ENCODE measurements at regions not wholly inside any gene's neighbourhood (a gene's known extent, or its start where the extent isn't known, plus 50 kb on each side); places are given as distances from the start of the nearest gene placed in this dataset.

GRCh38 chr13:111519490-111520170, 199.2 kb downstream of the TEX29 start:
- in situ Hi-C loops (cut with MboI; ENCODE audit: low sequenced_read_pairs in 4 of 4): no loop called here
- DNase-seq: no peak

DNA sequence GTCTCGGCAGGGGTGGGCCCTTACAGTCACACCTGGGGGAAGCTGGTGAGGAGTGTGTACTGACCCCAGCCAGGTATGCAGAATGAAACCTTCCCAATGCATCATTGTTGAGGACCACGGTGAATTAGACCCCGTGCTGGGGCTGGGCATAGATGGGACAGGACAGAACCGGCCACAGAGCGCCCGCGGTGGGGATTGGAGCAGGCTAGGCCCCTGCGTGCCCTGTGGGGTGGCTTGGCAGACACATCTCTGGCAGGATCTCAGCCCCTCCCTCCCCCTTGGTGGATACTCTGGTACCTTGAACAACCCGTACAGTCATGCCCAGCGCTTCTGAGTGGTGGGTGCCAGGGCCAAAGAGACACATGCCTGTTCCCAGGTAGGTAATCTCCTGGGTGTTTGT, 200.6 kb downstream of the TEX29 start:
- no peak for ATAC-seq

More at GRCh38 chr13:111519490-111520170, 199.2 kb downstream of the TEX29 start:
- ATAC-seq: no peak
- Histone ChIP-seq H3K27me3 (peaks cover 8 to 25% (median 11%) of the 10 kb centered on the region in 3 donors), H3K9me3 (no peaks in the 10 kb centered on the region), H3K4me3 (no peak overlapping the region), H3K36me3 (no peaks in the 10 kb centered on the region), H3K4me1 (no peaks in the 10 kb centered on the region), H3K27ac (no peak overlapping the region)
- intact Hi-C loops (cut with DNase I; ENCODE audit: low total_unique reads): no loop called here
- TF ChIP-seq POLR2A (IDR thresholded peaks at IDR 0.05): no peak
- TF ChIP-seq, protein P1, sequence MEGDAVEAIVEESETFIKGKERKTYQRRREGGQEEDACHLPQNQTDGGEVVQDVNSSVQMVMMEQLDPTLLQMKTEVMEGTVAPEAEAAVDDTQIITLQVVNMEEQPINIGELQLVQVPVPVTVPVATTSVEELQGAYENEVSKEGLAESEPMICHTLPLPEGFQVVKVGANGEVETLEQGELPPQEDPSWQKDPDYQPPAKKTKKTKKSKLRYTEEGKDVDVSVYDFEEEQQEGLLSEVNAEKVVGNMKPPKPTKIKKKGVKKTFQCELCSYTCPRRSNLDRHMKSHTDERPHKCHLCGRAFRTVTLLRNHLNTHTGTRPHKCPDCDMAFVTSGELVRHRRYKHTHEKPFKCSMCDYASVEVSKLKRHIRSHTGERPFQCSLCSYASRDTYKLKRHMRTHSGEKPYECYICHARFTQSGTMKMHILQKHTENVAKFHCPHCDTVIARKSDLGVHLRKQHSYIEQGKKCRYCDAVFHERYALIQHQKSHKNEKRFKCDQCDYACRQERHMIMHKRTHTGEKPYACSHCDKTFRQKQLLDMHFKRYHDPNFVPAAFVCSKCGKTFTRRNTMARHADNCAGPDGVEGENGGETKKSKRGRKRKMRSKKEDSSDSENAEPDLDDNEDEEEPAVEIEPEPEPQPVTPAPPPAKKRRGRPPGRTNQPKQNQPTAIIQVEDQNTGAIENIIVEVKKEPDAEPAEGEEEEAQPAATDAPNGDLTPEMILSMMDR (IDR thresholded peaks at IDR 0.05 in 4 of 5, conservative IDR thresholded peaks at IDR 0.05 in 1 of 5): no peak

GRCh38 chr13:111521691-111522229, 201.3 kb downstream of the TEX29 start:
- no peak for ATAC-seq
- Histone ChIP-seq H3K9me3 (no peaks in the 10 kb centered on the region), H3K4me1 (no peaks in the 10 kb centered on the region), H3K27me3 (peaks cover under 1 to 8% (median 5%) of the 10 kb centered on the region in 3 donors), H3K36me3 (no peaks in the 10 kb centered on the region), H3K4me3 (no peak overlapping the region), H3K27ac (no peak overlapping the region)
- in situ Hi-C loops (cut with MboI; ENCODE audit: low sequenced_read_pairs in 4 of 4): no loop called here
- intact Hi-C loops (cut with DNase I; ENCODE audit: low total_unique reads): no loop called here
- DNase-seq: no peak
- TF ChIP-seq, protein P1 (IDR thresholded peaks at IDR 0.05 in 4 of 5, conservative IDR thresholded peaks at IDR 0.05 in 1 of 5): no peak

More for the DNA sequence above, 200.6 kb downstream of the TEX29 start:
- H3K27ac ChIP-seq: no peak overlapping the region
- in situ Hi-C loops (cut with MboI; ENCODE audit: low sequenced_read_pairs in 4 of 4): no loop called here
- intact Hi-C loops (cut with DNase I; ENCODE audit: low total_unique reads): no loop called here
- no peak overlapping the region for H3K4me3 ChIP-seq
- peaks cover 5 to 13% (median 8%) of the 10 kb centered on the region in 3 donors for H3K27me3 ChIP-seq
- TF ChIP-seq POLR2A (IDR thresholded peaks at IDR 0.05): no peak
- TF ChIP-seq, protein P1 (IDR thresholded peaks at IDR 0.05 in 4 of 5, conservative IDR thresholded peaks at IDR 0.05 in 1 of 5): no peak
- H3K36me3 ChIP-seq: no peaks in the 10 kb centered on the region
- H3K9me3 ChIP-seq: no peaks in the 10 kb centered on the region
- H3K4me1 ChIP-seq: no peaks in the 10 kb centered on the region
- no peak for DNase-seq

- no peak for DNase-seq
- Histone ChIP-seq H3K4me1 (no peaks in the 10 kb centered on the region), H3K27ac (no peak overlapping the region), H3K9me3 (no peaks in the 10 kb centered on the region), H3K36me3 (no peaks in the 10 kb centered on the region), H3K4me3 (no peak overlapping the region), H3K27me3 (peaks cover 0 to 7% (median 0%) of the 10 kb centered on the region in 3 donors)
- ATAC-seq: no peak
- TF ChIP-seq POLR2A (IDR thresholded peaks at IDR 0.05): no peak
- TF ChIP-seq, protein P1 (IDR thresholded peaks at IDR 0.05 in 4 of 5, conservative IDR thresholded peaks at IDR 0.05 in 1 of 5): no peak
- intact Hi-C loops (cut with DNase I; ENCODE audit: low total_unique reads) (no loop called here), in situ Hi-C loops (cut with MboI; ENCODE audit: low sequenced_read_pairs in 4 of 4) (no loop called here)
Observed at GRCh38 chr13:111525320-111526118, 205.1 kb downstream of the TEX29 start.
